ENCODE measurements at regions not wholly inside any gene's neighbourhood (a gene's known extent, or its start where the extent isn't known, plus 50 kb on each side); places are given as distances from the start of the nearest gene placed in this dataset.

DNA sequence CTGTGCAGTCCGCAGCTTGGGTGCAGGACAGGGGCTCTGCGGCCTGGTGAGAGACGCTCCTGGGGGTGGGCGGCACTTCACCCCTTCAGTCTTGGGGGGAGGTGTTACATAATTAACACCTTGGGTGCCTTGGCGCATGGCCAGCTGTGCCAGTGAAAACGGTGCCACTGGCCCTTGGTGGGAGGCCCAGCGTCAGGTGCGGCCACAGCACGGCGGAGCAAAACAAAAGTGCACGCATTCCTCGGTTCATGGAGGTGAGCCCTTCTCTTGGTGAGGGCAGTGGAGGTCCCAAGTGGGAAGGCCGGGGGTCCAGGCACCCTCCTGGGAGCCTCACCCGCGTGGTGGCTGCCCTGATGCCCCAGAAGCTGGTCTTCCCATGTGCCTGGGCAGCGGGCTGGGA, 89.8 kb downstream of the ENGASE start (continued):
- TF ChIP-seq, protein P1, sequence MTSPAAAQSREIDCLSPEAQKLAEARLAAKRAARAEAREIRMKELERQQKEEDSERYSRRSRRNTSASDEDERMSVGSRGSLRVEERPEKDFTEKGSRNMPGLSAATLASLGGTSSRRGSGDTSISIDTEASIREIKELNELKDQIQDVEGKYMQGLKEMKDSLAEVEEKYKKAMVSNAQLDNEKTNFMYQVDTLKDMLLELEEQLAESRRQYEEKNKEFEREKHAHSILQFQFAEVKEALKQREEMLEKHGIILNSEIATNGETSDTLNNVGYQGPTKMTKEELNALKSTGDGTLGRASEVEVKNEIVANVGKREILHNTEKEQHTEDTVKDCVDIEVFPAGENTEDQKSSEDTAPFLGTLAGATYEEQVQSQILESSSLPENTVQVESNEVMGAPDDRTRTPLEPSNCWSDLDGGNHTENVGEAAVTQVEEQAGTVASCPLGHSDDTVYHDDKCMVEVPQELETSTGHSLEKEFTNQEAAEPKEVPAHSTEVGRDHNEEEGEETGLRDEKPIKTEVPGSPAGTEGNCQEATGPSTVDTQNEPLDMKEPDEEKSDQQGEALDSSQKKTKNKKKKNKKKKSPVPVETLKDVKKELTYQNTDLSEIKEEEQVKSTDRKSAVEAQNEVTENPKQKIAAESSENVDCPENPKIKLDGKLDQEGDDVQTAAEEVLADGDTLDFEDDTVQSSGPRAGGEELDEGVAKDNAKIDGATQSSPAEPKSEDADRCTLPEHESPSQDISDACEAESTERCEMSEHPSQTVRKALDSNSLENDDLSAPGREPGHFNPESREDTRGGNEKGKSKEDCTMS (CRISPR knock-in tag; conservative IDR thresholded peaks at IDR 0.05), result no peak
- TF ChIP-seq, protein P2, sequence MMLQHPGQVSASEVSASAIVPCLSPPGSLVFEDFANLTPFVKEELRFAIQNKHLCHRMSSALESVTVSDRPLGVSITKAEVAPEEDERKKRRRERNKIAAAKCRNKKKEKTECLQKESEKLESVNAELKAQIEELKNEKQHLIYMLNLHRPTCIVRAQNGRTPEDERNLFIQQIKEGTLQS (CRISPR knock-in tag; IDR thresholded peaks at IDR 0.05), result no peak
- no peak for TF ChIP-seq ZFP41 (CRISPR knock-in tag; IDR thresholded peaks at IDR 0.05; ENCODE audit: borderline replicate concordance)
- TF ChIP-seq, protein P3, sequence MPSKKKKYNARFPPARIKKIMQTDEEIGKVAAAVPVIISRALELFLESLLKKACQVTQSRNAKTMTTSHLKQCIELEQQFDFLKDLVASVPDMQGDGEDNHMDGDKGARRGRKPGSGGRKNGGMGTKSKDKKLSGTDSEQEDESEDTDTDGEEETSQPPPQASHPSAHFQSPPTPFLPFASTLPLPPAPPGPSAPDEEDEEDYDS (CRISPR knock-in tag; IDR thresholded peaks at IDR 0.05), result no peak
- TF ChIP-seq REL (CRISPR knock-in tag; conservative IDR thresholded peaks at IDR 0.05), result no peak
- TF ChIP-seq ZNF7 (CRISPR knock-in tag; IDR thresholded peaks at IDR 0.05), result no peak
- no peak for TF ChIP-seq SSRP1 (CRISPR knock-in tag; IDR thresholded peaks at IDR 0.05)
- TF ChIP-seq, protein P4, sequence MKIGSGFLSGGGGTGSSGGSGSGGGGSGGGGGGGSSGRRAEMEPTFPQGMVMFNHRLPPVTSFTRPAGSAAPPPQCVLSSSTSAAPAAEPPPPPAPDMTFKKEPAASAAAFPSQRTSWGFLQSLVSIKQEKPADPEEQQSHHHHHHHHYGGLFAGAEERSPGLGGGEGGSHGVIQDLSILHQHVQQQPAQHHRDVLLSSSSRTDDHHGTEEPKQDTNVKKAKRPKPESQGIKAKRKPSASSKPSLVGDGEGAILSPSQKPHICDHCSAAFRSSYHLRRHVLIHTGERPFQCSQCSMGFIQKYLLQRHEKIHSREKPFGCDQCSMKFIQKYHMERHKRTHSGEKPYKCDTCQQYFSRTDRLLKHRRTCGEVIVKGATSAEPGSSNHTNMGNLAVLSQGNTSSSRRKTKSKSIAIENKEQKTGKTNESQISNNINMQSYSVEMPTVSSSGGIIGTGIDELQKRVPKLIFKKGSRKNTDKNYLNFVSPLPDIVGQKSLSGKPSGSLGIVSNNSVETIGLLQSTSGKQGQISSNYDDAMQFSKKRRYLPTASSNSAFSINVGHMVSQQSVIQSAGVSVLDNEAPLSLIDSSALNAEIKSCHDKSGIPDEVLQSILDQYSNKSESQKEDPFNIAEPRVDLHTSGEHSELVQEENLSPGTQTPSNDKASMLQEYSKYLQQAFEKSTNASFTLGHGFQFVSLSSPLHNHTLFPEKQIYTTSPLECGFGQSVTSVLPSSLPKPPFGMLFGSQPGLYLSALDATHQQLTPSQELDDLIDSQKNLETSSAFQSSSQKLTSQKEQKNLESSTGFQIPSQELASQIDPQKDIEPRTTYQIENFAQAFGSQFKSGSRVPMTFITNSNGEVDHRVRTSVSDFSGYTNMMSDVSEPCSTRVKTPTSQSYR (CRISPR knock-in tag; IDR thresholded peaks at IDR 0.05; ENCODE audit: borderline replicate concordance), result no peak
- TF ChIP-seq, protein P5, sequence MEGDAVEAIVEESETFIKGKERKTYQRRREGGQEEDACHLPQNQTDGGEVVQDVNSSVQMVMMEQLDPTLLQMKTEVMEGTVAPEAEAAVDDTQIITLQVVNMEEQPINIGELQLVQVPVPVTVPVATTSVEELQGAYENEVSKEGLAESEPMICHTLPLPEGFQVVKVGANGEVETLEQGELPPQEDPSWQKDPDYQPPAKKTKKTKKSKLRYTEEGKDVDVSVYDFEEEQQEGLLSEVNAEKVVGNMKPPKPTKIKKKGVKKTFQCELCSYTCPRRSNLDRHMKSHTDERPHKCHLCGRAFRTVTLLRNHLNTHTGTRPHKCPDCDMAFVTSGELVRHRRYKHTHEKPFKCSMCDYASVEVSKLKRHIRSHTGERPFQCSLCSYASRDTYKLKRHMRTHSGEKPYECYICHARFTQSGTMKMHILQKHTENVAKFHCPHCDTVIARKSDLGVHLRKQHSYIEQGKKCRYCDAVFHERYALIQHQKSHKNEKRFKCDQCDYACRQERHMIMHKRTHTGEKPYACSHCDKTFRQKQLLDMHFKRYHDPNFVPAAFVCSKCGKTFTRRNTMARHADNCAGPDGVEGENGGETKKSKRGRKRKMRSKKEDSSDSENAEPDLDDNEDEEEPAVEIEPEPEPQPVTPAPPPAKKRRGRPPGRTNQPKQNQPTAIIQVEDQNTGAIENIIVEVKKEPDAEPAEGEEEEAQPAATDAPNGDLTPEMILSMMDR (CRISPR knock-in tag; IDR thresholded peaks at IDR 0.05), result no peak
- no peak for TF ChIP-seq PAX8 (CRISPR knock-in tag; IDR thresholded peaks at IDR 0.05; ENCODE audit: borderline replicate concordance)

All from HepG2 (cell line).